B cell (primary cell): ENCODE measurements at regions not wholly inside any gene's neighbourhood (a gene's known extent, or its start where the extent isn't known, plus 50 kb on each side); places are given as distances from the start of the nearest gene placed in this dataset.

ENCODE experiments used
- ATAC-seq: fragments of 200-7000 bp; cut with Tn5 transposase; one replicate; pipeline ENCODE4 v1.10.0; 2021; ENCODE audit warnings: low read depth, mild to moderate bottlenecking, moderate number of reproducible peaks, moderate library complexity
- CTCF ChIA-PET: fragments of 350-600 bp; sonication (Branson Sonifier 250); formaldehyde crosslinking; loops from one replicate; lab custom pipeline; 2021; ENCODE audit warnings: antibody characterized with exemption, inconsistent platforms; lab: Charles Lee
- POLR2A ChIA-PET: fragments of 350-600 bp; sonication (Branson Sonifier 250); formaldehyde crosslinking; loops from one replicate; lab custom pipeline; 2021; ENCODE audit warnings: antibody characterized with exemption; lab: Charles Lee
- DNase-seq: peaks from one replicate; pipeline ENCODE4 v3.0.0; 2013
- H2AFZ ChIP-seq: 2 replicates; pipeline ENCODE4 v1.6.1; 2012; ENCODE audit warnings: mild to moderate bottlenecking, low read depth, low read length; ENCODE audit not compliant: insufficient read depth, poor library complexity, severe bottlenecking
- H3K27ac ChIP-seq, 2 donors: 1 replicate in 1 of 2; 2 replicates in 1 of 2; pipeline ENCODE4 v1.5.1; 2012 to 2013; ENCODE audit warnings: low read length in 2 of 2, mild to moderate bottlenecking in 2 of 2, moderate library complexity in 1 of 2
- H3K27me3 ChIP-seq, 4 experiments: fragments of 200-600 bp in 1 of 4; sonication (generic) in 1 of 4; replicated peaks in 1 of 4; 1 replicate in 2 of 4; 2 replicates in 2 of 4; pipeline versions ENCODE4 v1.6.1 to v1.7.0; 2013 to 2016; ENCODE audit warnings: low read length in 3 of 4, mild to moderate bottlenecking in 2 of 4, mixed read lengths in 1 of 4, moderate library complexity in 1 of 4; ENCODE audit not compliant: insufficient read depth in 4 of 4, control insufficient read depth in 3 of 4; ENCODE audit errors: control extremely low read depth in 1 of 4
- H3K36me3 ChIP-seq, 2 experiments: replicated peaks in 1 of 2; 1 replicate in 1 of 2; 2 replicates in 1 of 2; pipeline versions ENCODE4 v1.6.1 to v1.7.1; 2013; ENCODE audit warnings: low read length in 1 of 2; ENCODE audit not compliant: insufficient read depth in 2 of 2, control insufficient read depth in 1 of 2; ENCODE audit errors: control extremely low read depth in 1 of 2, extremely low read depth in 1 of 2
- H3K4me1 ChIP-seq, 2 donors: fragments of 200-600 bp in 1 of 2; sonication (generic) in 1 of 2; 1 replicate in 1 of 2; 2 replicates in 1 of 2; pipeline versions ENCODE4 v1.5.1 to v1.6.1; 2013 to 2017; ENCODE audit warnings: low read length in 2 of 2; ENCODE audit not compliant: control insufficient read depth in 2 of 2, insufficient read depth in 2 of 2
- H3K4me2 ChIP-seq: replicated peaks from 2 replicates; pipeline ENCODE3; 2012; ENCODE audit warnings: mild to moderate bottlenecking, low read depth, low read length; ENCODE audit not compliant: poor library complexity, severe bottlenecking
- H3K4me3 ChIP-seq, 5 experiments: fragments of 200-600 bp in 1 of 5; sonication (generic) in 1 of 5; 1 replicate in 3 of 5; 2 replicates in 2 of 5; pipeline versions ENCODE4 v1.5.1 to v1.7.0; 2011 to 2016; ENCODE audit warnings: low read length in 4 of 5, mild to moderate bottlenecking in 4 of 5, low read depth in 2 of 5, control low read depth in 1 of 5, moderate library complexity in 1 of 5; ENCODE audit not compliant: insufficient read depth in 1 of 5; ENCODE audit errors: control extremely low read depth in 1 of 5, extremely low read depth in 1 of 5
- H3K79me2 ChIP-seq: fragments of 200-600 bp; sonication (generic); one replicate; pipeline ENCODE4 v1.6.0; 2016; ENCODE audit warnings: low read length; ENCODE audit not compliant: control insufficient read depth, insufficient read depth
- H3K9ac ChIP-seq: fragments of 200-600 bp; sonication (generic); 2 replicates; pipeline ENCODE4 v1.6.1; 2017; ENCODE audit warnings: mild to moderate bottlenecking, low read length, moderate library complexity
- H3K9me3 ChIP-seq, 3 donors: one replicate each; pipeline versions ENCODE4 v1.6.1 to v1.7.1; 2013; ENCODE audit warnings: low read length in 2 of 3; ENCODE audit not compliant: control insufficient read depth in 2 of 3, insufficient read depth in 1 of 3; ENCODE audit errors: control extremely low read depth in 1 of 3
- H4K20me1 ChIP-seq: 2 replicates; pipeline ENCODE4 v1.6.0; 2012; ENCODE audit warnings: mild to moderate bottlenecking, low read length; ENCODE audit not compliant: insufficient read depth, control insufficient read depth, poor library complexity, severe bottlenecking
- H3K27ac Mint-ChIP-seq: one replicate; pipeline ENCODE4 v1.8.0; 2021; ENCODE audit warnings: mixed read lengths
- H3K27me3 Mint-ChIP-seq: one replicate; pipeline ENCODE4 v1.8.0; 2021; ENCODE audit warnings: mixed read lengths
- H3K4me1 Mint-ChIP-seq: one replicate; pipeline ENCODE4 v1.8.0; 2021; ENCODE audit warnings: mixed read lengths
- H3K4me3 Mint-ChIP-seq: one replicate; pipeline ENCODE4 v1.8.0; 2021; ENCODE audit warnings: mixed read lengths
- H3K9me3 Mint-ChIP-seq: one replicate; pipeline ENCODE4 v1.8.0; 2022; ENCODE audit warnings: mixed read lengths; ENCODE audit not compliant: insufficient read depth
- EZH2 ChIP-seq: IDR thresholded peaks from 2 replicates; pipeline ENCODE4 v1.6.1; 2012; ENCODE audit warnings: borderline replicate concordance, low read depth, mild to moderate bottlenecking, moderate library complexity, low read length; ENCODE audit not compliant: insufficient read depth, poor library complexity, severe bottlenecking
- WGBS: methylation state at CpG from one replicate; pipeline ENCODE4 v1.1.5; 2013; ENCODE audit warnings: missing lambda C conversion rate; ENCODE audit not compliant: insufficient coverage; 5-methylcytosine and 5-hydroxymethylcytosine counted together
- intact Hi-C: fragments of 100-400 bp; cut with micrococcal nuclease; formaldehyde crosslinking; loops from one replicate; pipeline ENCODE4 v1.10.0; 2022
- TF ChIP-seq, protein P1 (sequence below): fragments of 200-600 bp; IDR thresholded peaks from one replicate; pipeline ENCODE4 v1.8.0; 2022; ENCODE audit warnings: antibody characterized with exemption, mild to moderate bottlenecking

GRCh38 chr2:176473177-176473576 lies 203.9 kb downstream of the MTX2 start:
- Histone ChIP-seq H3K4me3 (peak overlapping the region in 1 of 5 experiments; percentile 30), H2AFZ (peak overlapping the region; percentile 62), H3K9me3 (no peaks in the 10 kb centered on the region), H3K27me3 (no peaks in the 10 kb centered on the region), H4K20me1 (no peaks in the 10 kb centered on the region), H3K36me3 (no peaks in the 10 kb centered on the region), H3K4me2 (peak overlapping the region; percentile 41), H3K79me2 (no peaks in the 10 kb centered on the region), H3K4me1 (peaks cover 10 to 12% of the 10 kb centered on the region in 2 donors), H3K9ac (no peak overlapping the region), H3K27ac (no peak overlapping the region)
- no peak for TF ChIP-seq EZH2
- TF ChIP-seq, protein P1, sequence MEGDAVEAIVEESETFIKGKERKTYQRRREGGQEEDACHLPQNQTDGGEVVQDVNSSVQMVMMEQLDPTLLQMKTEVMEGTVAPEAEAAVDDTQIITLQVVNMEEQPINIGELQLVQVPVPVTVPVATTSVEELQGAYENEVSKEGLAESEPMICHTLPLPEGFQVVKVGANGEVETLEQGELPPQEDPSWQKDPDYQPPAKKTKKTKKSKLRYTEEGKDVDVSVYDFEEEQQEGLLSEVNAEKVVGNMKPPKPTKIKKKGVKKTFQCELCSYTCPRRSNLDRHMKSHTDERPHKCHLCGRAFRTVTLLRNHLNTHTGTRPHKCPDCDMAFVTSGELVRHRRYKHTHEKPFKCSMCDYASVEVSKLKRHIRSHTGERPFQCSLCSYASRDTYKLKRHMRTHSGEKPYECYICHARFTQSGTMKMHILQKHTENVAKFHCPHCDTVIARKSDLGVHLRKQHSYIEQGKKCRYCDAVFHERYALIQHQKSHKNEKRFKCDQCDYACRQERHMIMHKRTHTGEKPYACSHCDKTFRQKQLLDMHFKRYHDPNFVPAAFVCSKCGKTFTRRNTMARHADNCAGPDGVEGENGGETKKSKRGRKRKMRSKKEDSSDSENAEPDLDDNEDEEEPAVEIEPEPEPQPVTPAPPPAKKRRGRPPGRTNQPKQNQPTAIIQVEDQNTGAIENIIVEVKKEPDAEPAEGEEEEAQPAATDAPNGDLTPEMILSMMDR = no peak
- no peak for DNase-seq
- Mint-ChIP-seq H3K27ac (no peak overlapping the region), H3K4me3 (peak overlapping the region; percentile 59), H3K9me3 (no peaks in the 10 kb centered on the region), H3K27me3 (peaks cover 11% of the 10 kb centered on the region), H3K4me1 (peaks cover 19% of the 10 kb centered on the region)
- ChIA-PET CTCF (interaction anchor here (0.7 to 3.1 kb wide), 5 partner anchors 12 to 346 kb away, joined by 3 to 11 read pairs (median 5); no protein-coding TSS in a partner anchor), POLR2A (no interaction called here)
- WGBS = 78% methylated on average over 3 of the region's 4 CpGs
- ATAC-seq = no peak
- intact Hi-C loops = no loop called here

GRCh38 chr2:176473851-176474250 lies 204.6 kb downstream of the MTX2 start:
- H4K20me1 ChIP-seq = no peaks in the 10 kb centered on the region
- no peak for ATAC-seq
- Mint-ChIP-seq H3K4me3 (no peak overlapping the region), H3K4me1 (peaks cover 19% of the 10 kb centered on the region), H3K9me3 (no peaks in the 10 kb centered on the region), H3K27me3 (peaks cover 6% of the 10 kb centered on the region), H3K27ac (no peak overlapping the region)
- WGBS = 100% methylated on average over 1 of the region's 6 CpGs
- no peaks in the 10 kb centered on the region for H3K79me2 ChIP-seq
- DNase-seq = no peak
- peaks cover 10 to 12% of the 10 kb centered on the region in 2 donors for H3K4me1 ChIP-seq
- H3K27me3 ChIP-seq = no peaks in the 10 kb centered on the region
- H2AFZ ChIP-seq = peak overlapping the region; percentile 62
- no peak overlapping the region for H3K4me2 ChIP-seq
- CTCF ChIA-PET = interaction anchor here (1.5 to 3.1 kb wide), 2 partner anchors 19 to 80 kb away, joined by 5 to 11 read pairs; no protein-coding TSS in a partner anchor
- H3K36me3 ChIP-seq = no peaks in the 10 kb centered on the region
- TF ChIP-seq, protein P1 = no peak
- no peak for TF ChIP-seq EZH2
- H3K9me3 ChIP-seq = no peaks in the 10 kb centered on the region
- H3K9ac ChIP-seq = no peak overlapping the region
- intact Hi-C loops = no loop called here
- H3K27ac ChIP-seq = no peak overlapping the region
- no peak overlapping the region for H3K4me3 ChIP-seq
- POLR2A ChIA-PET = no interaction called here
